ENCODE measurements at regions not wholly inside any gene's neighbourhood (a gene's known extent, or its start where the extent isn't known, plus 50 kb on each side); places are given as distances from the start of the nearest gene placed in this dataset.
A peak's percentile ranks its signal among the peaks of the same experiment; 100 is the strongest.
"Not testable (repeated sequence)": the region's sequence is repeated elsewhere in the genome, so short reads cannot be mapped to it uniquely, and the experiment has no call there.

DNA sequence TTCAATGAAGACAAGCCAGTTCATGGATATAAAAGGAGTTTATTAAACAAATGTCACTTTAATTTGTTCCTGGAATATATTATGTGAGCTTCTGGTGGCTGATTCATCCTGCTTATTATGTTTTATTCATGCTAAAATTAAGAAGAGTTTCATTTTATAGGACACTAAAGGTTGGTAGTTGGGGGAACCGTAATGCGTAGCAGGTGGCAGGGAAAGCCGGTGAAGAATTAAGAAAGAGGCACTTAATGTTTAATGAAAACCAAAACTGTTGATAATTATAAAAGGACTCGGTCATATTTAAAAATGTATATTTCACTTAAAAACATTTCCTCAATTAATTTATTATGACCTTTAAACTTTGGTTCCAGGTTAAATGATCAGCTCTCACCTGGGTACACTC is 94.3 kb downstream of the XKR3 start:
- not testable (repeated sequence) for FAIRE-seq; H3K36me3 ChIP-seq (ENCODE audit: control insufficient read depth, insufficient read depth, low read length); H3K27me3 ChIP-seq (ENCODE audit: control insufficient read depth, insufficient read depth, low read length)

DNA sequence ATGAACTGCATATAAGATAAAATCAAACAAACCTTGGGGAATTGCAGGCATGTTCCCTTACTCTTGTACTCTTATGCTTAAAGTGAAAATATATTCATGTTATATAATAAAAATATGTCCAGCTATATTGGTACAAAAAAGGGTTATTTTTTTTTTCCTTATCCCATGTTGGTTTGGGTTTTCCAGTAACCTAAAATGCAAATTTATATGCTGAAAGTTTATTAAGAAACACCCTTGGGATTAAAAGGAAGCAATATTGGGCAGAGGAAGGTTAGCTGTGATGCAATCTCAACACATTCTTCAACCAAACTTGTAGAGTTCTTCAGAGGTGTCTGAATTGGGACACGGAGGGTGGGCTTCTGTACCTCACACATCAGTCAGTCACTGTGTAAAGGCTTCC is 97.7 kb downstream of the XKR3 start:
- not testable (repeated sequence) for H3K36me3 ChIP-seq (ENCODE audit: control insufficient read depth, insufficient read depth, low read length); DNase-seq (ENCODE audit: low read depth); FAIRE-seq; H3K4me3 ChIP-seq (ENCODE audit: low read depth, low read length); H3K27me3 ChIP-seq (ENCODE audit: control insufficient read depth, insufficient read depth, low read length)

More for the DNA sequence above, 94.3 kb downstream of the XKR3 start:
- not testable (repeated sequence) for H3K4me3 ChIP-seq (ENCODE audit: low read depth, low read length); DNase-seq (ENCODE audit: low read depth)

DNA sequence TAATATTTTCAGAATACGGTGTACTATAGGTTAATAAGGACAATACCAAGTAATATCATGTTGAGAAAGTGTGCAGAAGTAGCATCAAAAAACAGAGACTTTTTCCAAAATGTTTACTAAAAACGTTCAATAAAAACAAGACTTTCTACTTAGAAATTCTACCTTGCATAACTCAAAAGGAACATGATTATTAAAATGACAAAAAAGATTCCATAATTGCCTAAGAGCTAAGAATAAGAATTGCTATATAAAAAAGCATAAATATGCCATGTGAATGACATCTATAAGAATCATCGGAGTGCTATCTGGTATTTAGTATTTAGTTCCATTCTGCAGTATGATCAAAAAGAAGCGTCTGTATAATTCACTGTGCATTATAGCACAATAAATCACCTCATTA is 102.0 kb downstream of the XKR3 start:
- H3K36me3 ChIP-seq (ENCODE audit: control insufficient read depth, insufficient read depth, low read length); H3K27me3 ChIP-seq (ENCODE audit: control insufficient read depth, insufficient read depth, low read length); FAIRE-seq; DNase-seq (ENCODE audit: low read depth); H3K4me3 ChIP-seq (ENCODE audit: low read depth, low read length): not testable (repeated sequence)

DNA sequence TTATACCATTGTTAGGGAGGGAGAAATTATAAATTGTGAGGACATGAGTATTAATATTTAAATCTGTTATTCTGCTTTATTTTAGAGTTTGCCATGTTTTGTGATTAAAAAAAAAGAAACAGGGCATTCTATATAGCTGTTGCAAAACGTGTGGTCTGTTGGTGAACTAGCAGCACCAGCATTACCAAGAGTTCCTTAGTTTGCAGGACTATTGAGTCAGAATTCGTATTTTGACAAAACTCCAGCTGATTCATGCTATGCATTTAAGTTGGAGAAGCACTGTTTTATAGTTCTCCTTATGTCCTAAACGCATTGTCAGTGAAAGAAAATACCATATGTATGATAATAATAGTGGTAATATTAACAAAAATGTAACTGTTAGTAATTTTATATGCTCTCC is 102.6 kb downstream of the XKR3 start:
- not testable (repeated sequence) for H3K27me3 ChIP-seq (ENCODE audit: control insufficient read depth, insufficient read depth, low read length); FAIRE-seq

DNA sequence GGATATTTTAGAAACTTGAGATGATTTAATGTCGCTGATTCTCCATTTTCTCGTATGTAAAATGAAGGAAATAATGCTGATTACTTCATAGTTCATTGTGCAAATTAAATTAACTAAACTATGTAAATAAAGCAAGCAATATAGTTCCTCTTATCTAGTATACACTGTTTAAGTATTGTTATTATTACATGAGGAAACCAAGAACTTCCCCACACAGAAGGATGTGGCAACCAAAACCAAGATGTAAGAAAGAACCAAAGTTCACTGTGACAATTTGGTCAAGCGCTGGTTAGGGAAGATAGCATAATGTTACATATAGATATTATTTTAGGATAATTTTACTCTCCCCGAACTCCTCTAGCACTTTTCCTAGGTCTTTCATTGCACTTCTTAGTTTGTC is 103.2 kb downstream of the XKR3 start:
- no peaks in the 10 kb centered on the region for H3K27me3 ChIP-seq (ENCODE audit: control insufficient read depth, insufficient read depth, low read length)
- no peak for DNase-seq (ENCODE audit: low read depth)
- no peak for FAIRE-seq
- H3K4me3 ChIP-seq (ENCODE audit: low read depth, low read length) = no peak overlapping the region
- TF ChIP-seq, protein P1, sequence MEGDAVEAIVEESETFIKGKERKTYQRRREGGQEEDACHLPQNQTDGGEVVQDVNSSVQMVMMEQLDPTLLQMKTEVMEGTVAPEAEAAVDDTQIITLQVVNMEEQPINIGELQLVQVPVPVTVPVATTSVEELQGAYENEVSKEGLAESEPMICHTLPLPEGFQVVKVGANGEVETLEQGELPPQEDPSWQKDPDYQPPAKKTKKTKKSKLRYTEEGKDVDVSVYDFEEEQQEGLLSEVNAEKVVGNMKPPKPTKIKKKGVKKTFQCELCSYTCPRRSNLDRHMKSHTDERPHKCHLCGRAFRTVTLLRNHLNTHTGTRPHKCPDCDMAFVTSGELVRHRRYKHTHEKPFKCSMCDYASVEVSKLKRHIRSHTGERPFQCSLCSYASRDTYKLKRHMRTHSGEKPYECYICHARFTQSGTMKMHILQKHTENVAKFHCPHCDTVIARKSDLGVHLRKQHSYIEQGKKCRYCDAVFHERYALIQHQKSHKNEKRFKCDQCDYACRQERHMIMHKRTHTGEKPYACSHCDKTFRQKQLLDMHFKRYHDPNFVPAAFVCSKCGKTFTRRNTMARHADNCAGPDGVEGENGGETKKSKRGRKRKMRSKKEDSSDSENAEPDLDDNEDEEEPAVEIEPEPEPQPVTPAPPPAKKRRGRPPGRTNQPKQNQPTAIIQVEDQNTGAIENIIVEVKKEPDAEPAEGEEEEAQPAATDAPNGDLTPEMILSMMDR (IDR thresholded peaks at IDR 0.05; ENCODE audit: insufficient read depth, low read length, severe bottlenecking) = no peak
- no peaks in the 10 kb centered on the region for H3K36me3 ChIP-seq (ENCODE audit: control insufficient read depth, insufficient read depth, low read length)

More for the DNA sequence above, 102.6 kb downstream of the XKR3 start:
- H3K4me3 ChIP-seq (ENCODE audit: low read depth, low read length); DNase-seq (ENCODE audit: low read depth); H3K36me3 ChIP-seq (ENCODE audit: control insufficient read depth, insufficient read depth, low read length): not testable (repeated sequence)

DNA sequence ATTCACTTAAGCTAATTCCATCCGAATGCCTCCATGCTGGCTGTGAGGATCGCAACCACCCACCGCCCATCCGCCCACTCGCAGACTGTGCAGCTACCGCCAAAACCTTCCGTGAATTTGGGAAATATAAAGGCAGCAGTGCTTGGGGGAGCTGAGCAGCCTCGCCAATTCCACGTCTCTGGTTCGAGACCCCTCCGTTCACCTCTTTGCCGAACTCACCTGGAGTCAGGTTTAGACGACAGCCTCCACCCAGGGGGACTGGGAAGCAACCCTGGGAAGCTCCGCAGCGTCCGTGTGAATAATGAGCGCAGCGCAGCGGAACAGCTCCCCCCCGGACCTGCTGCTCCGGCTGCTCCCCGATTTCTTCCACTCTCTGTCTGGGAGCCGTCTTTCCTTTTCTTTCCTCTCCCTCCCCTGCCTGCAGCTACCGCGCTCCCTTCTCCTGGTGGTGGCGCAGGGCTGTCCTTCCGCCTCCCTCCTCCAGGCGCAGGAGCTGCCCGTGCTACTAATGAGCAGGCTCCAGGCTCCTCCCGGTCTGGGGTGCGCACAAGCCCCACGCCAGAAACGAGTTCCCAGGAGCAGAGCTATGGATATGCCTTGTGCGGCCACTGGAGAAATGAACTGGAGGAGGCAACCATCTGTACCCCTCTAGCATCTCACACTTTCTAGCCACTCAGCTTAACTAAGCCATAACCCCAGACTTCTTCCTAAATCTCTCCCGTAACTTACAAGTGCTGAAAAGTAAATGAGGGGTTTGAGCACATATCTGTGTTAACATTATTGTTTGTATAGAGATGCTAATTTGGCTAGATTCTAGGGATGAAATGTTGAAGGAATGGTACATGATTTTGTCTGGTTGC is 107.3 kb downstream of the XKR3 start:
- no peaks in the 10 kb centered on the region for H3K27me3 ChIP-seq (ENCODE audit: control insufficient read depth, insufficient read depth, low read length)
- no peaks in the 10 kb centered on the region for H3K36me3 ChIP-seq (ENCODE audit: control insufficient read depth, insufficient read depth, low read length)
- FAIRE-seq (no peak), DNase-seq (ENCODE audit: low read depth) (no peak)
- TF ChIP-seq, protein P1 (IDR thresholded peaks at IDR 0.05; ENCODE audit: insufficient read depth, low read length, severe bottlenecking) = no peak
- no peak overlapping the region for H3K4me3 ChIP-seq (ENCODE audit: low read depth, low read length)

DNA sequence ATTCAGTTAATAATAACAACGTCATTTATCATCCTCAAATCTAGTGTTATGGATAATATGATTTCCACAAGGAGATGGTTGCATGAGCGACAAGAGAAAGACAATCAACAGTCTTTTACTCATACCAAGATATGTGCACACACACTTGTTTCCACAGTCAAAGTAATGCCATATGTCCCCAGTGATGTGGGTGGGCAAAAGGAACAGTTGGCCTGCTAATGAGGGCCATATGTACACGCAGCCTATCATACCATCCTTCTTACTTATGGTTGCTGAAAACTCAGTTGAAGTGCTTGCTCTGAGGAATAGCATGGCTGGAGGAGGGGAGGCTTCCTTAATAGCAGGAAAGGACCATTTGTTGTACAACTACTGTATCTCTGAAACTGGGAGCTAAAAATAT is 110.6 kb downstream of the XKR3 start:
- H3K27me3 ChIP-seq (ENCODE audit: control insufficient read depth, insufficient read depth, low read length); FAIRE-seq; H3K36me3 ChIP-seq (ENCODE audit: control insufficient read depth, insufficient read depth, low read length); DNase-seq (ENCODE audit: low read depth); H3K4me3 ChIP-seq (ENCODE audit: low read depth, low read length): not testable (repeated sequence)

DNA sequence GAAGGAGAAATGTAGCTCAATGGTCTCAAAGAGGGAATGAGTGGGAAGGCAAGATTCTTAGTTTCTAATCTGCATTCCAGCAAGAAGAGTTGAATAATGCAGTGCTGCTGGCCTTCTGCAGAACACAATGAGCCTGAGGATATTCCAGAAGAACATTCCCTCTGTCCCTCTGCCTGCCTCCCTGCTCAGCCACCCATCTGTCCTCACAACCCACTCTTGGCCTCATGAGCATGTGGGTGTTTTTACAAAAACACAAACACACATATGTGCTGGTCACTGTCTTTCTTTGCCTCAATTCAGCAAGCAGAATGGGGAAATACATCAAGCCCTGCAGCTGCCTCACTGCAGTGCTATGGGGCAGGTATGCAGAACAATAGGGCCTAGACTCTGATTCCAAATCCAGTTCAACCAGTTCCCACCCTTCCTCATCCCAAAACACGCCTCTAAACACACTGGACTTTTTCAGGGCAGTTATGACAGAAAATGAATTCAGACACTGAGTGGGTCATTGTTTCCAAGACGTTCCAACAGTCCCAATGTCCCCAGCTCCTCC is 109.8 kb upstream of the CCT8L2 start:
- DNase-seq (ENCODE audit: low read depth); H3K36me3 ChIP-seq (ENCODE audit: control insufficient read depth, insufficient read depth, low read length); H3K4me3 ChIP-seq (ENCODE audit: low read depth, low read length); H3K27me3 ChIP-seq (ENCODE audit: control insufficient read depth, insufficient read depth, low read length): not testable (repeated sequence)
- peak; percentile 23 for FAIRE-seq

DNA sequence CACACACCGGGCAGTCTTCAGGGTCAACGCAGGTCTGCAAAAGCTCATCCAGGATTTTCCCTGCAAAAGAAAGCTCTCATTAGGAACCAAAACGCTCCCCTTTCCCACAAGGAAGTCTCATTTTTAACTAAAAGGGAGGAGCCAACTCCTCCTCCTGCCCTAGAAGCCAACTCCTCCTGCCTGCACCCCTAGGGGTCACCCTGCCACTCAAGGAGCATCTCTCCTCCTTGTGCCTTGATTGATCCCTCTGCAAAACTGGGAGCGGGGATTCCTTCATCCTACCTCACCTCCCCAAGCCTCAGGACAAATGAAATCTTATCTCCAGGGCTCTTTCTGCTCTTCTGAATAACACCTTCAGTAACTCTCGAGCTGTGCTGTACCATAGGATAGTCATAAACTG is 107.8 kb upstream of the CCT8L2 start:
- not testable (repeated sequence) for H3K36me3 ChIP-seq (ENCODE audit: control insufficient read depth, insufficient read depth, low read length); DNase-seq (ENCODE audit: low read depth); FAIRE-seq; H3K4me3 ChIP-seq (ENCODE audit: low read depth, low read length); H3K27me3 ChIP-seq (ENCODE audit: control insufficient read depth, insufficient read depth, low read length)
